HG03558 (cell line): ENCODE measurements at regions not wholly inside any gene's neighbourhood (a gene's known extent, or its start where the extent isn't known, plus 50 kb on each side); places are given as distances from the start of the nearest gene placed in this dataset.
"Not testable (repeated sequence)": the region's sequence is repeated elsewhere in the genome, so short reads cannot be mapped to it uniquely, and the experiment has no call there.

Experiments used
- ATAC-seq: cut with Tn5 transposase; IDR thresholded peaks from one replicate; pipeline ENCODE4 v1.9.1; 2021; ENCODE audit warnings: moderate number of reproducible peaks; ENCODE audit not compliant: unreplicated experiment; ENCODE audit errors: extremely low read depth

- ATAC-seq = no peak
Measured at GRCh38 chr10:3975016-3975415, 190.0 kb upstream of the KLF6 start.

GRCh38 chr10:3972460-3973301 is 187.7 kb upstream of the KLF6 start:
- no peak for ATAC-seq

- ATAC-seq = no peak
Measured at GRCh38 chr10:3971713-3972112, 186.7 kb upstream of the KLF6 start.

GRCh38 chr10:3969876-3970666 is 185.1 kb upstream of the KLF6 start:
- no peak for ATAC-seq

- no peak for ATAC-seq
Measured at GRCh38 chr10:3968727-3969126, 183.7 kb upstream of the KLF6 start.

- ATAC-seq = no peak
Measured at GRCh38 chr10:3964516-3964915, 179.5 kb upstream of the KLF6 start.

GRCh38 chr10:3963191-3963673 is 178.2 kb upstream of the KLF6 start:
- no peak for ATAC-seq

GRCh38 chr10:3961082-3961481 is 176.1 kb upstream of the KLF6 start:
- no peak for ATAC-seq

GRCh38 chr10:3960496-3960895 is 175.5 kb upstream of the KLF6 start:
- ATAC-seq = no peak

- ATAC-seq = no peak
Measured at GRCh38 chr10:3959370-3960325, 174.6 kb upstream of the KLF6 start.

GRCh38 chr10:3958472-3958996 is 173.5 kb upstream of the KLF6 start:
- ATAC-seq = no peak

GRCh38 chr10:3955955-3956617 is 171.1 kb upstream of the KLF6 start:
- no peak for ATAC-seq

- ATAC-seq = no peak
Measured at GRCh38 chr10:3955493-3955892, 170.5 kb upstream of the KLF6 start.

GRCh38 chr10:3954615-3955014 is 169.6 kb upstream of the KLF6 start:
- ATAC-seq = no peak

GRCh38 chr10:3954007-3954406 is 169.0 kb upstream of the KLF6 start:
- ATAC-seq = not testable (repeated sequence)

GRCh38 chr10:3951993-3952392 is 167.0 kb upstream of the KLF6 start:
- ATAC-seq = no peak

GRCh38 chr10:3950676-3951275 is 165.8 kb upstream of the KLF6 start:
- ATAC-seq = no peak

GRCh38 chr10:3949711-3950110 is 164.7 kb upstream of the KLF6 start:
- ATAC-seq = no peak

GRCh38 chr10:3948843-3949242 is 163.8 kb upstream of the KLF6 start:
- no peak for ATAC-seq
